Spleen (tissue), 7 donors: ENCODE measurements at regions not wholly inside any gene's neighbourhood (a gene's known extent, or its start where the extent isn't known, plus 50 kb on each side); places are given as distances from the start of the nearest gene placed in this dataset.

Experiments used
- POLR2A ChIP-seq, 3 donors: fragments of 450-650 bp; IDR thresholded peaks; one replicate each; pipeline ENCODE4 v1.5.1; 2017; ENCODE audit warnings: antibody characterized with exemption in 3 of 3, mild to moderate bottlenecking in 1 of 3
- TF ChIP-seq, protein P1 (sequence below), 11 experiments: fragments of 200-600 bp in 7 of 11; fragments of 450-650 bp in 4 of 11; sonication (generic) in 4 of 11; IDR thresholded peaks in 8 of 11; conservative IDR thresholded peaks in 3 of 11; 1 replicate in 7 of 11; 2 replicates in 4 of 11; pipeline versions ENCODE4 v1.4.0 to v1.8.0; 2016 to 2021; ENCODE audit warnings: antibody characterized with exemption in 11 of 11, inconsistent platforms in 4 of 11, mild to moderate bottlenecking in 1 of 11
- donor health status: DM: no; HTN: no; CAD: no; lungs with moderate emphysema.
- donor health status: DM: no; HTN: no; CAD: no.
- donor health status: DM: no; HTN: no; CAD: no.

DNA sequence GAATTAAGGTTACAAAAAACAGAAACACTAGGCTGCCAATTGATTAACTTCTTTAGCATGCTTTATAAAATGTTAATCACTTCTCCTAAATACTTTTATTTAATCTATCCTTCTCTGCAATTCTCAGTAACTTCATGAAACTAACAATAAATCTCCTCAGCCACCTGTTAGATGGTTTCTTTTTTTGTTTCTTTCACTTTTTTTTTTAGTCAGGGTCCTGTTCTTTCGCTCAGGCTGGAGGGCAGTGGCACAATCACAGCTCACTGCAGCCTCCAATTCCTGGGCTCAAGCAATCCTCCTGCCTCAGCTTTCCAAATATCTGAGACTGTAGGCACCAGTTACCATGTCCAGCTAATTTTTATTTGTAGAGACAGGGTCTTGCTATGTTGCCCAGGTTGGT, 213.4 kb upstream of the STK17B start:
- no peak for TF ChIP-seq POLR2A (IDR thresholded peaks at IDR 0.05)
- TF ChIP-seq, protein P1, sequence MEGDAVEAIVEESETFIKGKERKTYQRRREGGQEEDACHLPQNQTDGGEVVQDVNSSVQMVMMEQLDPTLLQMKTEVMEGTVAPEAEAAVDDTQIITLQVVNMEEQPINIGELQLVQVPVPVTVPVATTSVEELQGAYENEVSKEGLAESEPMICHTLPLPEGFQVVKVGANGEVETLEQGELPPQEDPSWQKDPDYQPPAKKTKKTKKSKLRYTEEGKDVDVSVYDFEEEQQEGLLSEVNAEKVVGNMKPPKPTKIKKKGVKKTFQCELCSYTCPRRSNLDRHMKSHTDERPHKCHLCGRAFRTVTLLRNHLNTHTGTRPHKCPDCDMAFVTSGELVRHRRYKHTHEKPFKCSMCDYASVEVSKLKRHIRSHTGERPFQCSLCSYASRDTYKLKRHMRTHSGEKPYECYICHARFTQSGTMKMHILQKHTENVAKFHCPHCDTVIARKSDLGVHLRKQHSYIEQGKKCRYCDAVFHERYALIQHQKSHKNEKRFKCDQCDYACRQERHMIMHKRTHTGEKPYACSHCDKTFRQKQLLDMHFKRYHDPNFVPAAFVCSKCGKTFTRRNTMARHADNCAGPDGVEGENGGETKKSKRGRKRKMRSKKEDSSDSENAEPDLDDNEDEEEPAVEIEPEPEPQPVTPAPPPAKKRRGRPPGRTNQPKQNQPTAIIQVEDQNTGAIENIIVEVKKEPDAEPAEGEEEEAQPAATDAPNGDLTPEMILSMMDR (IDR thresholded peaks at IDR 0.05 in 8 of 11, conservative IDR thresholded peaks at IDR 0.05 in 3 of 11) = no peak
